ENCODE measurements at regions not wholly inside any gene's neighbourhood (a gene's known extent, or its start where the extent isn't known, plus 50 kb on each side); places are given as distances from the start of the nearest gene placed in this dataset.

DNA sequence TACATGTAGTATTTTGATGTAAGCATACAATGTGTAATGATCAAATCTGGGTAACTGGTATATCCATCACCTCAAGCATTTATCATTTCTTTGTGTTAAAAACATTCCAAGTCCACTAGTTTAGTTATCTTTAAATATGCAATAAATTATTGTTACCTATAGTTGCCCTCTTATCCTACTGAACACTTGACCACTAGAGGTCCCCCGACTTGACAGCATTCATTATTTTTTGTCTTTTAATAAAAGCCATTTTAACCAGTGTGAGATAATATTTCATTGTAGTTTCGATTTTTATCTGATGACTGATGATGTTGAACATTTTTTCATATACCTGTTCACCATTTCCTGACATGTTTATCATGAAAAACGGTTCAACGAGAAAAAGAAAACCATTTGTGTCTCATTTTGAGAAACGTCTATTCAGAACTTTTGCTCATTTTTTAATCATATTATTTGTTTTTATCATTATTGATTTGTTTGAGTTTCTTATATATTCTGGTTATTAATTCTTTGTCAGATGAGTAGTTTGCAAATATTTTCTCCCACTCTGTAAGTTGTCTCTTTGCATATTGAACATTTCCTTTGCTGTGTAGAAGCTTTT is 199.0 kb upstream of the CXXC4 start:
- ChIA-PET POLR2A (no interaction called here), CTCF (interaction anchor here (0.8 to 2.2 kb wide), 2 partner anchors 167 to 169 kb away, joined by 3 to 21 read pairs; no protein-coding TSS in a partner anchor)
- Mint-ChIP-seq H3K4me3 (no peak overlapping the region), H3K27ac (no peak overlapping the region), H3K9me3 (ENCODE audit: insufficient read depth) (no peaks in the 10 kb centered on the region), H3K27me3 (no peaks in the 10 kb centered on the region), H3K4me1 (no peaks in the 10 kb centered on the region)
- Histone ChIP-seq H3K4me3 (ENCODE audit: control extremely low read depth in 1 of 5, extremely low read depth in 1 of 5, insufficient read depth in 1 of 5, low read depth in 2 of 5, low read length in 4 of 5) (no peak overlapping the region), H3K79me2 (ENCODE audit: control insufficient read depth, insufficient read depth, low read length) (no peaks in the 10 kb centered on the region), H3K4me2 (replicated peaks; ENCODE audit: low read depth, low read length, poor library complexity, severe bottlenecking) (no peak overlapping the region), H3K4me1 (ENCODE audit: control insufficient read depth in 2 of 2, insufficient read depth in 2 of 2, low read length in 2 of 2) (no peaks in the 10 kb centered on the region), H3K27ac (ENCODE audit: low read length in 2 of 2) (no peak overlapping the region), H2AFZ (ENCODE audit: insufficient read depth, low read depth, low read length, poor library complexity, severe bottlenecking) (no peak overlapping the region), H3K27me3 (replicated peaks in 1 of 4; ENCODE audit: control extremely low read depth in 1 of 4, control insufficient read depth in 3 of 4, insufficient read depth in 4 of 4, low read length in 3 of 4) (no peaks in the 10 kb centered on the region), H3K9me3 (ENCODE audit: control extremely low read depth in 1 of 3, control insufficient read depth in 2 of 3, insufficient read depth in 1 of 3, low read length in 2 of 3) (no peaks in the 10 kb centered on the region), H4K20me1 (ENCODE audit: control insufficient read depth, insufficient read depth, low read length, poor library complexity, severe bottlenecking) (no peaks in the 10 kb centered on the region), H3K36me3 (replicated peaks in 1 of 2; ENCODE audit: control extremely low read depth in 1 of 2, control insufficient read depth in 1 of 2, extremely low read depth in 1 of 2, insufficient read depth in 2 of 2, low read length in 1 of 2) (no peaks in the 10 kb centered on the region), H3K9ac (ENCODE audit: low read length) (no peak overlapping the region)
- intact Hi-C loops (cut with micrococcal nuclease) = loop anchor here (1.0 kb wide), 1 partner anchor 167 kb away; no protein-coding TSS in a partner anchor
- DNase-seq (peak; percentile 32), ATAC-seq (ENCODE audit: low read depth) (no peak)
- WGBS (ENCODE audit: insufficient coverage) = no CpG with 5 or more reads among the region's 5 CpGs
- TF ChIP-seq, protein P1, sequence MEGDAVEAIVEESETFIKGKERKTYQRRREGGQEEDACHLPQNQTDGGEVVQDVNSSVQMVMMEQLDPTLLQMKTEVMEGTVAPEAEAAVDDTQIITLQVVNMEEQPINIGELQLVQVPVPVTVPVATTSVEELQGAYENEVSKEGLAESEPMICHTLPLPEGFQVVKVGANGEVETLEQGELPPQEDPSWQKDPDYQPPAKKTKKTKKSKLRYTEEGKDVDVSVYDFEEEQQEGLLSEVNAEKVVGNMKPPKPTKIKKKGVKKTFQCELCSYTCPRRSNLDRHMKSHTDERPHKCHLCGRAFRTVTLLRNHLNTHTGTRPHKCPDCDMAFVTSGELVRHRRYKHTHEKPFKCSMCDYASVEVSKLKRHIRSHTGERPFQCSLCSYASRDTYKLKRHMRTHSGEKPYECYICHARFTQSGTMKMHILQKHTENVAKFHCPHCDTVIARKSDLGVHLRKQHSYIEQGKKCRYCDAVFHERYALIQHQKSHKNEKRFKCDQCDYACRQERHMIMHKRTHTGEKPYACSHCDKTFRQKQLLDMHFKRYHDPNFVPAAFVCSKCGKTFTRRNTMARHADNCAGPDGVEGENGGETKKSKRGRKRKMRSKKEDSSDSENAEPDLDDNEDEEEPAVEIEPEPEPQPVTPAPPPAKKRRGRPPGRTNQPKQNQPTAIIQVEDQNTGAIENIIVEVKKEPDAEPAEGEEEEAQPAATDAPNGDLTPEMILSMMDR (IDR thresholded peaks at IDR 0.05) = peak; percentile 65
- no peak for TF ChIP-seq EZH2 (IDR thresholded peaks at IDR 0.05; ENCODE audit: borderline replicate concordance, insufficient read depth, low read depth, low read length, poor library complexity, severe bottlenecking)

DNA sequence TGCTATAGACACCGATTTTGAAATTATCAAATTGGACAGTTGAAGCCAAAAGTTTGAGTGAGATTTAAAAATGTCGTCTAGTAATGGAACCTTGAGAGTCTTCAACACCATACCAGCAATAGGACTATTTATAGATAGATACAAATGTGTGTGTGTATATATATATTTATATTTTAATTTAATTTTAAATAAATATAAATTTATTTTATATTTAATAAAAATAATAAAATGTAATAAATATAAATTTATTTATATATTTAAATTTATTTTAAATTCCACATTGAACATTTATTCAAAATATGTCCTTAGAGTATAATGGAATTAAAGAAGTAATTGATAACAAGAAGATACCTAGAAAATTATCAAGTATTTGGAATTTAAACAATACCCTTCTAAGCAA is 221.9 kb upstream of the CXXC4 start:
- DNase-seq (no peak), ATAC-seq (ENCODE audit: low read depth) (no peak)
- Mint-ChIP-seq H3K4me3 (no peak overlapping the region), H3K4me1 (no peaks in the 10 kb centered on the region), H3K27ac (no peak overlapping the region), H3K27me3 (peaks cover 4% of the 10 kb centered on the region), H3K9me3 (ENCODE audit: insufficient read depth) (no peaks in the 10 kb centered on the region)
- H3K27me3 ChIP-seq (replicated peaks in 1 of 4; ENCODE audit: control extremely low read depth in 1 of 4, control insufficient read depth in 3 of 4, insufficient read depth in 4 of 4, low read length in 3 of 4) = no peaks in the 10 kb centered on the region
- no peaks in the 10 kb centered on the region for H3K79me2 ChIP-seq (ENCODE audit: control insufficient read depth, insufficient read depth, low read length)
- no peak overlapping the region for H2AFZ ChIP-seq (ENCODE audit: insufficient read depth, low read depth, low read length, poor library complexity, severe bottlenecking)
- H3K4me3 ChIP-seq (ENCODE audit: control extremely low read depth in 1 of 5, extremely low read depth in 1 of 5, insufficient read depth in 1 of 5, low read depth in 2 of 5, low read length in 4 of 5) = no peak overlapping the region
- H3K9me3 ChIP-seq (ENCODE audit: control extremely low read depth in 1 of 3, control insufficient read depth in 2 of 3, insufficient read depth in 1 of 3, low read length in 2 of 3) = no peaks in the 10 kb centered on the region
- intact Hi-C loops (cut with micrococcal nuclease) = no loop called here
- ChIA-PET CTCF (no interaction called here), POLR2A (no interaction called here)
- WGBS (ENCODE audit: insufficient coverage) = no CpG with 5 or more reads among the region's 2 CpGs
- H4K20me1 ChIP-seq (ENCODE audit: control insufficient read depth, insufficient read depth, low read length, poor library complexity, severe bottlenecking) = no peaks in the 10 kb centered on the region
- no peaks in the 10 kb centered on the region for H3K36me3 ChIP-seq (replicated peaks in 1 of 2; ENCODE audit: control extremely low read depth in 1 of 2, control insufficient read depth in 1 of 2, extremely low read depth in 1 of 2, insufficient read depth in 2 of 2, low read length in 1 of 2)
- no peak overlapping the region for H3K9ac ChIP-seq (ENCODE audit: low read length)
- no peak overlapping the region for H3K4me2 ChIP-seq (replicated peaks; ENCODE audit: low read depth, low read length, poor library complexity, severe bottlenecking)
- H3K4me1 ChIP-seq (ENCODE audit: control insufficient read depth in 2 of 2, insufficient read depth in 2 of 2, low read length in 2 of 2) = no peaks in the 10 kb centered on the region
- no peak overlapping the region for H3K27ac ChIP-seq (ENCODE audit: low read length in 2 of 2)
- TF ChIP-seq, protein P1 (IDR thresholded peaks at IDR 0.05) = no peak
- TF ChIP-seq EZH2 (IDR thresholded peaks at IDR 0.05; ENCODE audit: borderline replicate concordance, insufficient read depth, low read depth, low read length, poor library complexity, severe bottlenecking) = no peak
